ENCODE measurements at regions not wholly inside any gene's neighbourhood (a gene's known extent, or its start where the extent isn't known, plus 50 kb on each side); places are given as distances from the start of the nearest gene placed in this dataset.

GRCh38 chr3:107870096-107870495 lies 220.7 kb downstream of the CD47 start (continued):
- no peak for TF ChIP-seq CHD7 (IDR thresholded peaks at IDR 0.05; ENCODE audit: insufficient replicate concordance, low read length)
- TF ChIP-seq E2F6 (IDR thresholded peaks at IDR 0.05): no peak
- TF ChIP-seq CHD1 (IDR thresholded peaks at IDR 0.05; ENCODE audit: low read depth, low read length): no peak
- no peak for TF ChIP-seq RXRA (IDR thresholded peaks at IDR 0.05; ENCODE audit: insufficient read depth, low read depth, low read length)
- TF ChIP-seq SP4 (IDR thresholded peaks at IDR 0.05; ENCODE audit: low read length): no peak
- no peak for TF ChIP-seq BCL11A (IDR thresholded peaks at IDR 0.05; ENCODE audit: low read depth in 2 of 2, low read length in 2 of 2)
- no peak for TF ChIP-seq HDAC6 (IDR thresholded peaks at IDR 0.05; ENCODE audit: low read depth, low read length)
- TF ChIP-seq PHF8 (conservative IDR thresholded peaks at IDR 0.05; ENCODE audit: low read depth, low read length): no peak
- TF ChIP-seq RNF2 (IDR thresholded peaks at IDR 0.05; ENCODE audit: borderline replicate concordance, low read depth, low read length, missing control alignments, poor library complexity, severe bottlenecking): no peak
- TF ChIP-seq CREB1 (IDR thresholded peaks at IDR 0.05): no peak
- no peak for TF ChIP-seq SIRT6 (IDR thresholded peaks at IDR 0.05; ENCODE audit: low read length)
- no peak for TF ChIP-seq KDM1A (IDR thresholded peaks at IDR 0.05; ENCODE audit: borderline replicate concordance, low read length)
